HepG2 (cell line): ENCODE measurements at regions not wholly inside any gene's neighbourhood (a gene's known extent, or its start where the extent isn't known, plus 50 kb on each side); places are given as distances from the start of the nearest gene placed in this dataset.

Experiments used
- ATAC-seq: fragments of 200-7000 bp; cut with Tn5 transposase; 3 replicates; pipeline ENCODE4 v1.9.1; 2020; ENCODE audit warnings: mild to moderate bottlenecking, moderate library complexity
- BruUV-seq: library from RNA; stranded (reverse); fragments of 400-500 nt; replicated peaks from 2 replicates; lab custom pipeline; 2021; lab: Mats Ljungman, UMichigan
- CTCF ChIA-PET: fragments of 300-600 bp; formaldehyde crosslinking; extraction: SDS; loops from one replicate; lab custom pipeline; 2021; ENCODE audit warnings: low total read pairs, inconsistent platforms, low intra/inter-chr PET ratio; lab: Yijun Ruan, JAX
- POLR2A ChIA-PET: fragments of 350-600 bp; sonication (Branson Sonifier 250); formaldehyde crosslinking; loops from one replicate; lab custom pipeline; 2020; ENCODE audit warnings: antibody characterized with exemption, inconsistent platforms; lab: Yijun Ruan, JAX
- DNase-seq: peaks from one replicate; pipeline ENCODE4 v3.0.0-alpha.2; 2015; ENCODE audit warnings: low spot score
- FAIRE-seq: peaks from 3 replicates; lab custom pipeline; 2011; peaks lifted over from hg19 to GRCh38; lab: Jason Lieb, UNC
- H2AFZ ChIP-seq: one replicate; pipeline ENCODE4 v1.6.1; 2011; ENCODE audit warnings: low read length, inconsistent platforms
- H3K27ac ChIP-seq: fragments of 300-600 bp; 3 replicates; pipeline ENCODE4 v1.8.0; 2011; ENCODE audit warnings: mixed run types, mild to moderate bottlenecking, mixed read lengths, low read length, inconsistent platforms; ENCODE audit not compliant: insufficient read depth; ENCODE audit errors: extremely low read length
- H3K27me3 ChIP-seq, 2 experiments: fragments of 200-600 bp in 1 of 2; 2 replicates in 1 of 2; 3 replicates in 1 of 2; pipeline versions ENCODE4 v1.6.0 to v1.8.0; 2011; ENCODE audit warnings: low read length in 2 of 2, mild to moderate bottlenecking in 2 of 2, moderate library complexity in 2 of 2, inconsistent platforms in 1 of 2; ENCODE audit not compliant: insufficient read depth in 2 of 2, control insufficient read depth in 1 of 2
- H3K36me3 ChIP-seq, 2 experiments: fragments of 200-600 bp in 1 of 2; replicated peaks in 1 of 2; 2 replicates in 1 of 2; 3 replicates in 1 of 2; pipeline versions ENCODE4 v1.5.1 to v1.8.0; 2011; ENCODE audit warnings: low read length in 2 of 2, inconsistent platforms in 1 of 2; ENCODE audit not compliant: insufficient read depth in 2 of 2, control insufficient read depth in 1 of 2
- H3K4me1 ChIP-seq: 2 replicates; pipeline ENCODE4 v1.5.1; 2012; ENCODE audit warnings: low read length, inconsistent platforms; ENCODE audit not compliant: insufficient read depth
- H3K4me2 ChIP-seq: 2 replicates; pipeline ENCODE4 v1.6.0; 2011; ENCODE audit warnings: low read depth, low read length, inconsistent platforms
- H3K4me3 ChIP-seq, 3 experiments: fragments of 200-600 bp in 1 of 3; sonication (generic), shearing (Covaris generic) in 1 of 3; replicated peaks in 1 of 3; 2 replicates each; pipeline ENCODE4 v1.5.1; 2011 to 2016; ENCODE audit warnings: low read length in 3 of 3, inconsistent platforms in 2 of 3, low read depth in 2 of 3, mild to moderate bottlenecking in 2 of 3, control low read depth in 1 of 3, mixed read lengths in 1 of 3; ENCODE audit not compliant: insufficient read depth in 1 of 3
- H3K79me2 ChIP-seq: one replicate; pipeline ENCODE4 v1.6.1; 2011; ENCODE audit warnings: low read length, inconsistent platforms; ENCODE audit not compliant: insufficient read depth
- H3K9ac ChIP-seq: 2 replicates; pipeline ENCODE4 v1.6.0; 2011; ENCODE audit warnings: mild to moderate bottlenecking, low read depth, low read length, inconsistent platforms; ENCODE audit not compliant: insufficient read depth
- H3K9me3 ChIP-seq: 2 replicates; pipeline ENCODE4 v1.5.1; 2012; ENCODE audit warnings: mild to moderate bottlenecking, low read length
- H4K20me1 ChIP-seq: 2 replicates; pipeline ENCODE4 v1.6.0; 2011; ENCODE audit warnings: inconsistent platforms, mild to moderate bottlenecking, low read length, moderate library complexity; ENCODE audit not compliant: insufficient read depth
- FOXP1 ChIP-seq, 2 experiments: fragments of 450-650 bp in 1 of 2; IDR thresholded peaks; 2 replicates each; pipeline ENCODE4 v1.6.1; 2017 to 2018; ENCODE audit warnings: antibody characterized with exemption in 1 of 2
- LCORL ChIP-seq, 2 experiments: fragments of 450-650 bp in 1 of 2; sonication (generic) in 1 of 2; formaldehyde crosslinking in 1 of 2; IDR thresholded peaks; 2 replicates each; pipeline versions ENCODE4 v1.5.0 to v1.6.1; 2017 to 2020; ENCODE audit warnings: antibody characterized with exemption in 1 of 2, missing genetic modification reagents in 1 of 2
- MEIS1 ChIP-seq: sonication (generic); formaldehyde crosslinking; IDR thresholded peaks from 2 replicates; pipeline ENCODE4 v1.9.0; 2021; ENCODE audit warnings: mild to moderate bottlenecking, missing genetic modification reagents, moderate library complexity, borderline replicate concordance
- POGK ChIP-seq: sonication (generic); formaldehyde crosslinking; conservative IDR thresholded peaks from 2 replicates; pipeline ENCODE4 v1.8.0; 2022; ENCODE audit warnings: mild to moderate bottlenecking, moderate library complexity, missing genetic modification reagents
- TBP ChIP-seq: sonication (generic); formaldehyde crosslinking; IDR thresholded peaks from 2 replicates; pipeline ENCODE4 v1.5.0; 2020; ENCODE audit warnings: missing genetic modification reagents
- ZNF441 ChIP-seq: sonication (generic); formaldehyde crosslinking; IDR thresholded peaks from 2 replicates; pipeline ENCODE4 v1.7.0; 2021; ENCODE audit warnings: missing genetic modification reagents, borderline replicate concordance
- ZNF496 ChIP-seq: sonication (generic); formaldehyde crosslinking; IDR thresholded peaks from 2 replicates; pipeline ENCODE4 v1.8.1; 2023; ENCODE audit warnings: mild to moderate bottlenecking, moderate library complexity, missing genetic modification reagents; ENCODE audit not compliant: insufficient replicate concordance
- ZNF737 ChIP-seq: sonication (generic); formaldehyde crosslinking; IDR thresholded peaks from 2 replicates; pipeline ENCODE4 v1.5.0; 2020; ENCODE audit warnings: missing genetic modification reagents, mild to moderate bottlenecking, borderline replicate concordance
- WGBS: methylation state at CpG from one replicate; pipeline ENCODE4 v1.1.6; 2017; ENCODE audit warnings: low lambda C conversion rate; 5-methylcytosine and 5-hydroxymethylcytosine counted together
- in situ Hi-C: cut with HindIII; loops from 2 replicates; pipeline ENCODE4 v1.10.0; 2017; ENCODE audit warnings: low pct_unique_long_range_greater_than_20kb; ENCODE audit not compliant: extremely low pct_ligation_motif_present
- intact Hi-C: fragments of 100-400 bp; cut with micrococcal nuclease; formaldehyde crosslinking; loops from one replicate; pipeline ENCODE4 v1.10.0; 2022; ENCODE audit not compliant: unreplicated experiment

DNA sequence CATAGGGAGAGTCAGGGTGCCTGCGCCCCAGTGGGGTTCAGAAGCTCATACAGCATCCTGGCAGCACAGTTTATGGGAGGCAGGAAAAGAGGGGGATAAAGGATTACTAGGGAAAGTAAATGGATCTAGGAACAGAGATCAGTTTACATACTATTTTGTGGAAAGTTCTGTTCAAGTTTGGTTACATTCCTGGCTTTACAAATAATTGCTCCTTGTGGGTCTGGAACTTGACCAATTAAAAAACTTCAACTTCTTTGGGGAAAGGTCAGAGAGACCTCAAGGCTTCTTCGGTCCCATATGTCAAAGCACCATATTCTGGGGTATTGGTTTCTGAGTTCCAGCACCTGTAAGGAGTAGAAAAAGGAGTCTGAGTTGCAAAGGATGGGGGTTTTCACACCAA, 64.1 kb downstream of the ZDHHC19 start (continued):
- no peak for TF ChIP-seq MEIS1 (CRISPR knock-in tag)

- CTCF ChIA-PET: no interaction called here
- no TSS peak for BruUV-seq
- Histone ChIP-seq H4K20me1 (no peaks in the 10 kb centered on the region), H3K4me3 (no peak overlapping the region), H3K9me3 (peaks cover 12% of the 10 kb centered on the region; the same call in 1 of the 2 replicates), H3K79me2 (no peaks in the 10 kb centered on the region), H2AFZ (no peak overlapping the region), H3K4me1 (peaks cover 42% of the 10 kb centered on the region), H3K27ac (no peak overlapping the region), H3K27me3 (peaks cover 2 to 7% of the 10 kb centered on the region in 2 experiments; a peak in 3 of 5 replicates), H3K4me2 (no peak overlapping the region), H3K9ac (no peak overlapping the region), H3K36me3 (no peaks in the 10 kb centered on the region)
- no peak for ATAC-seq
- no peak for FAIRE-seq
- no peak for TF ChIP-seq LCORL (IDR thresholded peaks at IDR 0.05)
- no peak for TF ChIP-seq LCORL (CRISPR knock-in tag; IDR thresholded peaks at IDR 0.05)
- TF ChIP-seq ZNF737: no peak
- no peak for TF ChIP-seq ZNF496 (CRISPR knock-in tag)
- TF ChIP-seq FOXP1 (IDR thresholded peaks at IDR 0.05): no peak
- TF ChIP-seq FOXP1 (CRISPR knock-in tag; IDR thresholded peaks at IDR 0.05): no peak
- no peak for TF ChIP-seq POGK (CRISPR knock-in tag)
- TF ChIP-seq ZNF441 (CRISPR knock-in tag): no peak
- no peak for TF ChIP-seq TBP (CRISPR knock-in tag)
- DNase-seq: no peak
- WGBS: 69% methylated on average over 13 of the region's 18 CpGs
- intact Hi-C loops (no loop called here), in situ Hi-C loops (no loop called here)
- POLR2A ChIA-PET: no interaction called here
Measured at GRCh38 chr3:196145468-196146262, 63.8 kb upstream of the TFRC start.
